H9 (cell line): ENCODE measurements at regions not wholly inside any gene's neighbourhood (a gene's known extent, or its start where the extent isn't known, plus 50 kb on each side); places are given as distances from the start of the nearest gene placed in this dataset.

Source experiments
- DNase-seq: peaks from one replicate; pipeline ENCODE4 v3.0.0-alpha.2; 2017
- H2AFZ ChIP-seq: one replicate; pipeline ENCODE4 v1.6.1; 2013; ENCODE audit warnings: mild to moderate bottlenecking, low read length, control low read depth, moderate library complexity
- H2AK5ac ChIP-seq: 2 replicates; pipeline ENCODE4 v1.6.1; 2013; ENCODE audit warnings: low read length, control low read depth, mixed read lengths; ENCODE audit not compliant: insufficient read length
- H2BK120ac ChIP-seq: one replicate; pipeline ENCODE4 v1.6.1; 2013; ENCODE audit warnings: low read depth, mild to moderate bottlenecking, low read length, control low read depth, inconsistent platforms; ENCODE audit not compliant: poor library complexity, severe bottlenecking
- H2BK12ac ChIP-seq: 2 replicates; pipeline ENCODE4 v1.6.1; 2013; ENCODE audit warnings: low read length, control low read depth, mixed read lengths, low read depth; ENCODE audit not compliant: insufficient read length
- H2BK15ac ChIP-seq: 2 replicates; pipeline ENCODE4 v1.6.1; 2013; ENCODE audit warnings: low read depth, low read length, control low read depth
- H2BK20ac ChIP-seq: one replicate; pipeline ENCODE4 v1.6.1; 2013; ENCODE audit warnings: low read depth, mild to moderate bottlenecking, low read length, control low read depth, inconsistent platforms; ENCODE audit not compliant: poor library complexity, severe bottlenecking
- H2BK5ac ChIP-seq: 2 replicates; pipeline ENCODE4 v1.6.1; 2013; ENCODE audit warnings: low read length, control low read depth, mixed read lengths; ENCODE audit not compliant: insufficient read length
- H3K14ac ChIP-seq: 2 replicates; pipeline ENCODE4 v1.6.1; 2013; ENCODE audit warnings: low read length, control low read depth; ENCODE audit not compliant: insufficient read depth
- H3K18ac ChIP-seq: 2 replicates; pipeline ENCODE4 v1.6.1; 2013; ENCODE audit warnings: low read depth, mild to moderate bottlenecking, mixed read lengths, low read length, control low read depth; ENCODE audit not compliant: insufficient read length
- H3K23ac ChIP-seq: 2 replicates; pipeline ENCODE4 v1.6.1; 2013; ENCODE audit warnings: low read length, control low read depth, mixed read lengths, low read depth; ENCODE audit not compliant: insufficient read length
- H3K23me2 ChIP-seq: 2 replicates; pipeline ENCODE4 v1.6.1; 2013; ENCODE audit warnings: low read depth, mild to moderate bottlenecking, mixed read lengths, low read length, control low read depth; ENCODE audit not compliant: insufficient read length, poor library complexity, severe bottlenecking
- H3K27ac ChIP-seq: 2 replicates; pipeline ENCODE4 v1.5.1; 2013; ENCODE audit warnings: low read length, control low read depth, mixed read lengths, low read depth; ENCODE audit not compliant: insufficient read length
- H3K27me3 ChIP-seq: 2 replicates; pipeline ENCODE4 v1.6.1; 2013; ENCODE audit warnings: low read length, control low read depth, inconsistent platforms; ENCODE audit not compliant: insufficient read depth
- H3K4ac ChIP-seq: 2 replicates; pipeline ENCODE4 v1.6.1; 2013; ENCODE audit warnings: low read depth, mild to moderate bottlenecking, control low read depth, inconsistent platforms, low read length, moderate library complexity
- H3K4me1 ChIP-seq: 2 replicates; pipeline ENCODE4 v1.6.1; 2013; ENCODE audit warnings: low read length, control low read depth, inconsistent platforms; ENCODE audit not compliant: insufficient read depth
- H3K4me2 ChIP-seq: 2 replicates; pipeline ENCODE4 v1.6.1; 2013; ENCODE audit warnings: low read length, control low read depth, mixed read lengths; ENCODE audit not compliant: insufficient read length, insufficient read depth
- H3K56ac ChIP-seq: 2 replicates; pipeline ENCODE4 v1.6.1; 2013; ENCODE audit warnings: low read depth, mild to moderate bottlenecking, mixed read lengths, low read length, control low read depth; ENCODE audit not compliant: insufficient read length
- H3K79me1 ChIP-seq: 2 replicates; pipeline ENCODE4 v1.6.1; 2013; ENCODE audit warnings: low read depth, mild to moderate bottlenecking, moderate library complexity, low read length, control low read depth, inconsistent platforms; ENCODE audit not compliant: insufficient read depth, poor library complexity, severe bottlenecking
- H3K79me2 ChIP-seq: 2 replicates; pipeline ENCODE4 v1.6.1; 2013; ENCODE audit warnings: low read length, control low read depth, inconsistent platforms; ENCODE audit not compliant: insufficient read depth
- H3K9ac ChIP-seq: 2 replicates; pipeline ENCODE4 v1.6.1; 2013; ENCODE audit warnings: low read length, control low read depth, mixed read lengths; ENCODE audit not compliant: insufficient read length; ENCODE audit errors: extremely low read depth
- H3K9me3 ChIP-seq: one replicate; pipeline ENCODE4 v1.6.1; 2013; ENCODE audit warnings: low read depth, low read length, inconsistent platforms; ENCODE audit not compliant: control insufficient read depth
- H3T11ph ChIP-seq: one replicate; pipeline ENCODE4 v1.6.1; 2013; ENCODE audit warnings: mild to moderate bottlenecking, low read length, control low read depth, inconsistent platforms
- H4K20me1 ChIP-seq: one replicate; pipeline ENCODE4 v1.6.1; 2013; ENCODE audit not compliant: control insufficient read depth, insufficient read length, insufficient read depth
- H4K5ac ChIP-seq: 2 replicates; pipeline ENCODE4 v1.6.1; 2013; ENCODE audit warnings: low read depth, mild to moderate bottlenecking, mixed read lengths, low read length, control low read depth; ENCODE audit not compliant: insufficient read length
- H4K8ac ChIP-seq: replicated peaks from 2 replicates; pipeline ENCODE4 v1.6.1; 2013; ENCODE audit warnings: low read length, control low read depth, mixed read lengths, low read depth; ENCODE audit not compliant: insufficient read length
- H4K91ac ChIP-seq: 2 replicates; pipeline ENCODE4 v1.6.1; 2013; ENCODE audit warnings: low read depth, mild to moderate bottlenecking, moderate library complexity, mixed read lengths, low read length, control low read depth; ENCODE audit not compliant: insufficient read length
- H3K27ac Mint-ChIP-seq, 3 experiments: 2 replicates in 2 of 3; 3 replicates in 1 of 3; pipeline ENCODE4 v1.8.0; 2020 to 2021; ENCODE audit warnings: mixed read lengths in 3 of 3, mild to moderate bottlenecking in 1 of 3, moderate library complexity in 1 of 3
- H3K27me3 Mint-ChIP-seq: 2 replicates; pipeline ENCODE4 v1.8.0; 2021; ENCODE audit warnings: low read depth, mild to moderate bottlenecking, moderate library complexity, mixed read lengths
- H3K36me3 Mint-ChIP-seq, 3 experiments: 2 replicates in 2 of 3; 3 replicates in 1 of 3; pipeline ENCODE4 v1.8.0; 2020 to 2021; ENCODE audit warnings: low read depth in 3 of 3, mixed read lengths in 3 of 3; ENCODE audit not compliant: insufficient read depth in 1 of 3
- H3K4me1 Mint-ChIP-seq, 2 experiments: 2 replicates each; pipeline ENCODE4 v1.8.0; 2020; ENCODE audit warnings: mixed read lengths in 2 of 2
- H3K4me3 Mint-ChIP-seq, 2 experiments: 2 replicates in 1 of 2; 3 replicates in 1 of 2; pipeline ENCODE4 v1.8.0; 2020 to 2021; ENCODE audit warnings: mild to moderate bottlenecking in 2 of 2, mixed read lengths in 2 of 2, moderate library complexity in 1 of 2
- H3K9me3 Mint-ChIP-seq, 2 experiments: 2 replicates in 1 of 2; 3 replicates in 1 of 2; pipeline ENCODE4 v1.8.0; 2020; ENCODE audit warnings: mild to moderate bottlenecking in 2 of 2, mixed read lengths in 2 of 2, moderate library complexity in 1 of 2
- WGBS: extraction: QIAGEN DNeasy Blood & Tissue Kit; methylation state at CpG from one replicate; pipeline ENCODE4 v1.1.7; 2013; ENCODE audit warnings: missing lambda C conversion rate, low lambda C conversion rate, mixed read lengths; ENCODE audit not compliant: insufficient read length; ENCODE audit errors: extremely low coverage; 5-methylcytosine and 5-hydroxymethylcytosine counted together
- TF ChIP-seq, protein P1 (sequence below): fragments of 200-600 bp; sonication (generic); conservative IDR thresholded peaks from 3 replicates; pipeline ENCODE4 v1.8.0; 2021; ENCODE audit warnings: antibody characterized with exemption, mild to moderate bottlenecking

DNA sequence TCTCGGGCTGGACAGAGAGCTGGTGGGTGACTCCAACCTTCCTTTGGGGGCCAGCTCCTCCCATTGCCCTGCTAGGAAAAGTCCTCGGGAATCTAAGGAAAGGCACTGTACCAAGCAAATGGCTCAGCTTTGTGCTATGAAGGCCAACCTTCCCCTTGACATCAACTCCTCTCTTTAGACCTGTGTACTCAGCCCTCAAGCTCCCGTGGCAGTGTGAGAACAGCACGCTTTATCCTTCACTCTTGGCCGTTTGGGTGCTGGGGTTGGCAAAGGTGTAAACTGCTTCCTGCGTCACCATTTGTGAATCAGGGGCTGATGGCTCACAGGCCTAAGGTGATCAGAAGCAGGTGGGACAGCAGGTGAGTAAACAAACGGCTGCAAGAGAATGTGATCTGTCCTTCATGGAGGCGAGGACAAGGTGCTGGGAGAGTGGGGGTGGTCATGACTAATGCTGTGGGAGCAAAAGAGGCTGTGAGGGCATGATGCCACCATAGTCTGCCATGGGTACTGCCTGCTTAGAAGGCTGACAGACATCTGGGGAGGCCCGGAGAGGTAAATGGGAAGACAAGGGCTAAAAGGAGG lies 165.2 kb upstream of the TPM1 start:
- Histone ChIP-seq H2AFZ (no peak overlapping the region), H2AK5ac (no peak overlapping the region), H2BK12ac (no peak overlapping the region), H3K9ac (no peak overlapping the region), H2BK20ac (no peak overlapping the region), H2BK15ac (no peak overlapping the region), H3K18ac (no peak overlapping the region), H3K4me1 (peaks cover 5% of the 10 kb centered on the region; the same call in 1 of the 2 replicates), H3K23me2 (no peaks in the 10 kb centered on the region), H4K20me1 (no peaks in the 10 kb centered on the region), H3K4me2 (no peak overlapping the region), H3T11ph (no peak overlapping the region), H3K23ac (no peak overlapping the region), H2BK120ac (no peak overlapping the region), H3K79me2 (no peaks in the 10 kb centered on the region), H3K27me3 (no peaks in the 10 kb centered on the region), H4K5ac (no peak overlapping the region), H3K79me1 (no peaks in the 10 kb centered on the region), H4K91ac (no peak overlapping the region), H3K14ac (no peak overlapping the region), H3K4ac (no peak overlapping the region), H3K9me3 (no peaks in the 10 kb centered on the region), H2BK5ac (no peak overlapping the region), H3K27ac (no peak overlapping the region), H4K8ac (no peak overlapping the region), H3K56ac (no peak overlapping the region)
- no peak overlapping the region for H3K4me3 Mint-ChIP-seq
- no peak overlapping the region for H3K27ac Mint-ChIP-seq
- H3K36me3 Mint-ChIP-seq = peaks cover 0 to 4% (median 0%) of the 10 kb centered on the region in 3 experiments; a peak in 2 of 7 replicates
- no peak for DNase-seq
- WGBS = no CpG with 5 or more reads among the region's 9 CpGs
- H3K27me3 Mint-ChIP-seq = peaks cover 28% of the 10 kb centered on the region
- H3K4me1 Mint-ChIP-seq = peaks cover 62 to 71% of the 10 kb centered on the region in 2 experiments
- TF ChIP-seq, protein P1, sequence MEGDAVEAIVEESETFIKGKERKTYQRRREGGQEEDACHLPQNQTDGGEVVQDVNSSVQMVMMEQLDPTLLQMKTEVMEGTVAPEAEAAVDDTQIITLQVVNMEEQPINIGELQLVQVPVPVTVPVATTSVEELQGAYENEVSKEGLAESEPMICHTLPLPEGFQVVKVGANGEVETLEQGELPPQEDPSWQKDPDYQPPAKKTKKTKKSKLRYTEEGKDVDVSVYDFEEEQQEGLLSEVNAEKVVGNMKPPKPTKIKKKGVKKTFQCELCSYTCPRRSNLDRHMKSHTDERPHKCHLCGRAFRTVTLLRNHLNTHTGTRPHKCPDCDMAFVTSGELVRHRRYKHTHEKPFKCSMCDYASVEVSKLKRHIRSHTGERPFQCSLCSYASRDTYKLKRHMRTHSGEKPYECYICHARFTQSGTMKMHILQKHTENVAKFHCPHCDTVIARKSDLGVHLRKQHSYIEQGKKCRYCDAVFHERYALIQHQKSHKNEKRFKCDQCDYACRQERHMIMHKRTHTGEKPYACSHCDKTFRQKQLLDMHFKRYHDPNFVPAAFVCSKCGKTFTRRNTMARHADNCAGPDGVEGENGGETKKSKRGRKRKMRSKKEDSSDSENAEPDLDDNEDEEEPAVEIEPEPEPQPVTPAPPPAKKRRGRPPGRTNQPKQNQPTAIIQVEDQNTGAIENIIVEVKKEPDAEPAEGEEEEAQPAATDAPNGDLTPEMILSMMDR = no peak
- H3K9me3 Mint-ChIP-seq = no peaks in the 10 kb centered on the region; a peak in 1 of 5 replicates
